Gastrocnemius medialis (tissue), 4 donors: ENCODE measurements at regions not wholly inside any gene's neighbourhood (a gene's known extent, or its start where the extent isn't known, plus 50 kb on each side); places are given as distances from the start of the nearest gene placed in this dataset.

Experiments
- ATAC-seq, 2 donors: fragments of 150-250 bp; one replicate each; pipeline ENCODE4 v1.9.1; 2016
- DNase-seq, 2 donors: peaks; one replicate each; pipeline ENCODE4 v3.0.0-alpha.2; 2019
- H3K27ac ChIP-seq, 4 donors: fragments of 200-600 bp; sonication (generic); 1 replicate in 1 of 4; 2 replicates in 3 of 4; pipeline ENCODE4 v1.5.1; 2016 to 2018; ENCODE audit warnings: mild to moderate bottlenecking in 2 of 4, moderate library complexity in 1 of 4
- H3K27me3 ChIP-seq, 3 donors: fragments of 200-600 bp; sonication (generic) in 2 of 3; 1 replicate in 1 of 3; 2 replicates in 2 of 3; pipeline versions ENCODE4 v1.5.1 to v1.6.0; 2016 to 2019; ENCODE audit warnings: mild to moderate bottlenecking in 1 of 3, moderate library complexity in 1 of 3
- H3K36me3 ChIP-seq, 2 donors: fragments of 200-600 bp; sonication (generic) in 1 of 2; one replicate each; pipeline ENCODE4 v1.5.1; 2017 to 2018
- H3K4me1 ChIP-seq, 2 donors: fragments of 200-600 bp; sonication (generic) in 1 of 2; one replicate each; pipeline ENCODE4 v1.5.1; 2016 to 2017; ENCODE audit warnings: mild to moderate bottlenecking in 2 of 2
- H3K4me3 ChIP-seq, 4 donors: fragments of 200-600 bp; sonication (generic) in 3 of 4; 1 replicate in 1 of 4; 2 replicates in 3 of 4; pipeline ENCODE4 v1.5.1; 2016 to 2019; ENCODE audit warnings: mild to moderate bottlenecking in 2 of 4
- H3K9me3 ChIP-seq, 3 donors: fragments of 200-600 bp; sonication (generic) in 2 of 3; 1 replicate in 1 of 3; 2 replicates in 2 of 3; pipeline ENCODE4 v1.5.1; 2016 to 2019
- POLR2A ChIP-seq, 2 donors: fragments of 450-650 bp; IDR thresholded peaks; one replicate each; pipeline ENCODE4 v1.6.1; 2017; ENCODE audit warnings: antibody characterized with exemption in 2 of 2, mild to moderate bottlenecking in 2 of 2, moderate library complexity in 2 of 2
- in situ Hi-C, 4 donors: fragments of 200-750 bp; cut with MboI; loops; one replicate each; pipeline versions ENCODE4 v1.15.0 to v1.8.0; 2017; ENCODE audit warnings: low sequenced_read_pairs in 4 of 4
- intact Hi-C: fragments of 100-400 bp; cut with DNase I; formaldehyde crosslinking; loops from one replicate; pipeline ENCODE4 v1.15.1; 2023; ENCODE audit warnings: low total_unique reads
- TF ChIP-seq, protein P1 (sequence below), 5 experiments: fragments of 450-650 bp in 3 of 5; fragments of 200-600 bp in 2 of 5; sonication (generic) in 2 of 5; IDR thresholded peaks in 4 of 5; conservative IDR thresholded peaks in 1 of 5; 1 replicate in 4 of 5; 2 replicates in 1 of 5; pipeline ENCODE4 v1.5.1; 2016 to 2019; ENCODE audit warnings: antibody characterized with exemption in 5 of 5, mild to moderate bottlenecking in 3 of 5, moderate library complexity in 3 of 5

DNA sequence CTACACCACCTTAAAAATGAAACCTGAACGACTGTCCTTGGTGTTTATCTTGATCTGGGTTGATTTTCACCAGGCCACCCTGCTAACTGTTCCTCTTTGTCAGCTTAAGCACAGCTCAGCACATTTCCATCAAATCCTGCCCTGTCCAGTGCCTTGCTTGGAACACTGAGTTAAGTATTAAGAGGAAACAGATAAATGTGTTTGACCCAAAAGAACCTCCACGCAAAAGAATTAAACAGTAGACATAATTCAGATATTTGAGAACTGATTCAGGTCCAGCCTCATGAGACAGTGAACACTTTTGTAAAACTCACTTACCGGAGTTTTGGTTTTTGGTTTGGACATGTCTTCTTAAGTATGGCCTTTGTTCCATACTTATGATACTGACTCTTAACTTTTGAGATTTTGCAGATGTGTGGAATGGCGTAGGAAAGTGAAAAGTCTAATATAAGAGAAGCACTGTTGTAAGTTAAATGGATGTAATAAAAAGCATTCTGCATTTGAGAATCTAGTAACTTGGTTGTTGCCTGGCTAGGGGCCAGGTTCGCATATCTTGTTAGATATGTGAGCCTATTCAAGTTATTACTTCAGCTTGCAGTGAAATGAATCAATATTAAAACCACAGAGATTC, 88.9 kb upstream of the SERPINE2 start:
- DNase-seq: no peak
- H3K27me3 ChIP-seq: no peaks in the 10 kb centered on the region
- no peaks in the 10 kb centered on the region for H3K36me3 ChIP-seq
- no peak for ATAC-seq
- H3K4me3 ChIP-seq: no peak overlapping the region
- no peaks in the 10 kb centered on the region for H3K4me1 ChIP-seq
- no peak overlapping the region for H3K27ac ChIP-seq
- TF ChIP-seq POLR2A (IDR thresholded peaks at IDR 0.05): no peak
- TF ChIP-seq, protein P1, sequence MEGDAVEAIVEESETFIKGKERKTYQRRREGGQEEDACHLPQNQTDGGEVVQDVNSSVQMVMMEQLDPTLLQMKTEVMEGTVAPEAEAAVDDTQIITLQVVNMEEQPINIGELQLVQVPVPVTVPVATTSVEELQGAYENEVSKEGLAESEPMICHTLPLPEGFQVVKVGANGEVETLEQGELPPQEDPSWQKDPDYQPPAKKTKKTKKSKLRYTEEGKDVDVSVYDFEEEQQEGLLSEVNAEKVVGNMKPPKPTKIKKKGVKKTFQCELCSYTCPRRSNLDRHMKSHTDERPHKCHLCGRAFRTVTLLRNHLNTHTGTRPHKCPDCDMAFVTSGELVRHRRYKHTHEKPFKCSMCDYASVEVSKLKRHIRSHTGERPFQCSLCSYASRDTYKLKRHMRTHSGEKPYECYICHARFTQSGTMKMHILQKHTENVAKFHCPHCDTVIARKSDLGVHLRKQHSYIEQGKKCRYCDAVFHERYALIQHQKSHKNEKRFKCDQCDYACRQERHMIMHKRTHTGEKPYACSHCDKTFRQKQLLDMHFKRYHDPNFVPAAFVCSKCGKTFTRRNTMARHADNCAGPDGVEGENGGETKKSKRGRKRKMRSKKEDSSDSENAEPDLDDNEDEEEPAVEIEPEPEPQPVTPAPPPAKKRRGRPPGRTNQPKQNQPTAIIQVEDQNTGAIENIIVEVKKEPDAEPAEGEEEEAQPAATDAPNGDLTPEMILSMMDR (IDR thresholded peaks at IDR 0.05 in 4 of 5, conservative IDR thresholded peaks at IDR 0.05 in 1 of 5): no peak
- no peaks in the 10 kb centered on the region for H3K9me3 ChIP-seq
- intact Hi-C loops (no loop called here), in situ Hi-C loops (no loop called here)

DNA sequence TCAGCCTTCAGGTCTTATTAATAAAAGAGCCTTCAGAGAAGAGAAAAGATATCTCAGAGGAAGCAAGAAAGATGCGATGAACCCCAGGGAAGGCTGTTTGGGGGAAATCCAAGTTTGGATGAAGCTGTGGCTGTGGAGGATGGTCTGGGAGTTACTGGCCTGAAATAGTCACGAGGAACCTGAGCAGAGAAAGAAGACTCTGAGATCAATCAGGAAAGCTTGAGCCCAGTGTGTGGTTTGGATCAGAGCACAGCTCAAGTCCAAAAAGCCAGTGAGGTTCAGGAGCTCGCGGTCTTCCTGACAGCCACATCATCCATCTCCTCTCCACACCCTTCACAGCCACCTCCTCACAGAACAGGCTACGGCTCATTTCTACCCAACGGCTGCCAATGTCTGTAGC, 87.4 kb upstream of the SERPINE2 start:
- no peaks in the 10 kb centered on the region for H3K36me3 ChIP-seq
- ATAC-seq (no peak), DNase-seq (no peak)
- intact Hi-C loops (no loop called here), in situ Hi-C loops (no loop called here)
- TF ChIP-seq, protein P1 (IDR thresholded peaks at IDR 0.05 in 4 of 5, conservative IDR thresholded peaks at IDR 0.05 in 1 of 5): no peak
- no peak for TF ChIP-seq POLR2A (IDR thresholded peaks at IDR 0.05)
- no peaks in the 10 kb centered on the region for H3K9me3 ChIP-seq
- no peaks in the 10 kb centered on the region for H3K4me1 ChIP-seq
- H3K27me3 ChIP-seq: no peaks in the 10 kb centered on the region
- H3K4me3 ChIP-seq: no peak overlapping the region
- no peak overlapping the region for H3K27ac ChIP-seq

DNA sequence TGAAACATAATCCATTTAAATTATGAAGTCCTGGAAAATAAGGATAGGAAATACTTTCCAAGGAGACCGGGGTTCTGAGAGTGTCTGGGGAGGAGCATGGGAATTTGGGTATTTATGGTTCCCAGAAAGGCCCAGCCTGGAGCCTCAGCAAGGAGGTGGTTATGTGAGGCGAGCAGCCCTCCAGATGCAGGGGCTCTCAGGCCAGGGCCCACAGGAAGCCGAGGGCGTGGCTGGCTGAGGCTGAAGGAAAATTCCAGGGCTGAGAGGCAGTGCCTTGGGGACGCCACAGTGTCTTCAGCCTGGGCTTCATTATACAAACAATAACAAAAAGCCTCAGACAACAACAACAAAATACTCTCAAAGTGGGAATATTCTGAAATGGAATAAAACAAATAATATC, 86.9 kb upstream of the SERPINE2 start:
- intact Hi-C loops (no loop called here), in situ Hi-C loops (no loop called here)
- no peaks in the 10 kb centered on the region for H3K9me3 ChIP-seq
- H3K36me3 ChIP-seq: no peaks in the 10 kb centered on the region
- no peak overlapping the region for H3K4me3 ChIP-seq
- TF ChIP-seq POLR2A (IDR thresholded peaks at IDR 0.05): no peak
- TF ChIP-seq, protein P1 (IDR thresholded peaks at IDR 0.05 in 4 of 5, conservative IDR thresholded peaks at IDR 0.05 in 1 of 5): no peak
- no peak overlapping the region for H3K27ac ChIP-seq
- no peaks in the 10 kb centered on the region for H3K27me3 ChIP-seq
- no peak for DNase-seq
- no peak for ATAC-seq
- H3K4me1 ChIP-seq: no peaks in the 10 kb centered on the region

DNA sequence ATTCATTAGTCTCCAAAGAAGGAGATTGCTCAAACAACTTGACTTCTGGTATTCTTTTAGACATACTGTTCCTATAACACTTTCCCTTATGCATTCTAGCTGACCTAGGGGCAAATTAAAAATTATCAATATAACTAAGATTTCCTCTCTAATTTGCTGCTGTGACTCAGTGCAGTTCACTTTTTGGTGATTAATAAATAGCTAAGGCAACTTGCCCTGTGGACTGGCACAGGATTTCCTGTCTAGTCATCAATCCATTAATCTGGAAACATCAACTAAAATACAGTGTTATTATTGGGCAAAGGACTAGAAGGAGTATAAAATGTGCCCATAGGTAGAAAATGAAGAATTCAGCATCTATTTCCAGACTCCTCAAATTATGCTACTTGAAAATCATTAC, 83.5 kb upstream of the SERPINE2 start:
- no peak overlapping the region for H3K27ac ChIP-seq
- ATAC-seq: no peak
- H3K4me1 ChIP-seq: no peaks in the 10 kb centered on the region
- TF ChIP-seq, protein P1 (IDR thresholded peaks at IDR 0.05 in 4 of 5, conservative IDR thresholded peaks at IDR 0.05 in 1 of 5): no peak
- TF ChIP-seq POLR2A (IDR thresholded peaks at IDR 0.05): no peak
- H3K36me3 ChIP-seq: no peaks in the 10 kb centered on the region
- in situ Hi-C loops (no loop called here), intact Hi-C loops (no loop called here)
- H3K4me3 ChIP-seq: no peak overlapping the region
- DNase-seq: no peak
- no peaks in the 10 kb centered on the region for H3K9me3 ChIP-seq
- no peaks in the 10 kb centered on the region for H3K27me3 ChIP-seq
